NCI-H69 (cell line): ENCODE measurements at regions not wholly inside any gene's neighbourhood (a gene's known extent, or its start where the extent isn't known, plus 50 kb on each side); places are given as distances from the start of the nearest gene placed in this dataset.

ENCODE experiments used
- DNase-seq: peaks from one replicate; lab custom pipeline; 2025; lab: John Stamatoyannopoulos, UW

- no peak for DNase-seq
Measured at GRCh38 chr6:21997119-21998037, 299.5 kb downstream of the PRL start.

- DNase-seq, result peak; percentile 54
Measured at GRCh38 chr6:21998582-21998981, 298.3 kb downstream of the PRL start.

DNA sequence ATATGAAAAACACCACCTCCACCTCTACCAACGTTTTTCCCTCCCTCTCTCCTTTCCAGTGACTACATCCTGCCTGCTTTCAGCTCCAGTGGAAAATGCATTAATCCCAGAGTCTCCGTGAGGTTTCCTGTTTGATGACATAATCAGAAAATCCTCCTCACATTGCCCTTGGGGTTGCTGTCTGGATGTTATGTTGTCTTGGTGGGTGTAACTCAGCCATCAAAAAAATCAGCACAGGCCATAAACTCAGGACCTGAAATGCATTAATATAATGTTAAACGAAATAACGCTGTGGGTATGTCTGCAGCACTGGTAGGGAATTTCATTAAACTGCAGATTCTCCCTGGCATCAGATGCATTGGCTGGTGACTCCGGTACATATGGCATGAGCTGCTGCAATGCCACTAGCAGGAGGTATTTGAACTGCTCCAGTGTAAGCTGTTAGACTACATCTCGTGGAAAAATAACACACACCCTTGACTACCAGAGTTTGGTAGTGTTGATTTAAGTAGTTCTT is 297.8 kb downstream of the PRL start:
- peak; percentile 78 for DNase-seq

- DNase-seq, result no peak
Measured at GRCh38 chr6:21999741-22000140, 297.1 kb downstream of the PRL start.

GRCh38 chr6:22001396-22002027 is 295.3 kb downstream of the PRL start:
- no peak for DNase-seq

DNA sequence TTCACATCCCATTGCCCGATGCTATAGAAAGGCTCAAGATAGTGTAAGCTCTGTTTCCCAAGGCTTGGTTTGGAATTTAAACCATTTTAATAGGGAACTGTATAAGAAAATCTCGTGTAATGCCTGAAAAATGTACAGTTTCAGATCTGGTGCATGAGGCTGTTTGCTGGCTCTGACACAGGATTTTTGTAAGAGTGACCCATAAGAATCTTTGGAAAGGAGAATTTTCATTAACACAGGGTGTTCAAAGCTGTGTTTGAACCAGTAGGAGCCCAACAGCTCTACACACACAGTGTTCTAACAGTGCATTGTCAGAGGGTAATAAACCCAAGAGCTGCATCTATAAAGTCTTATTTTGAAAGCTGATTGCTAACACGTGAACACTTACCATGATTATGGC is 293.5 kb downstream of the PRL start:
- DNase-seq, result no peak

GRCh38 chr6:22006795-22007194 is 290.0 kb downstream of the PRL start:
- DNase-seq, result no peak

DNA sequence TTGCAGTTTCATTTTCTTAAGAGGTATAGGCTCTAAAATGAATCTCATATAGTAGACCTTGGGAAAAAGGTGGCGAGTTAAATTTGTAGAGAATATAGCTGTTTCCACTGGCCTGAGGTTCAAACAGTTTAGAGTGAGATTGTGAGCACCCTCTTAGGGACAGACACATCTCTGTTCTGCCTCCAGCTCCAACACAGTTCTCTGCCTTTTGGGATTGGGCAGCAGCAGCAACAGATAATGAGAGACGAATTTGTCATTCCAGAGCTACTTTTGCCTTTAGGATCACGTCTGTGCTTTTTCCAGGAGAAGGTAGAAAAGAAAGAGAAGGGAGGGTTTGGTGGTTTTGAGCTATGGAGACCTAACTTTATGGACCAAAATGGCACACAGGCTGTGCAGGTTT is 289.4 kb downstream of the PRL start:
- no peak for DNase-seq

DNA sequence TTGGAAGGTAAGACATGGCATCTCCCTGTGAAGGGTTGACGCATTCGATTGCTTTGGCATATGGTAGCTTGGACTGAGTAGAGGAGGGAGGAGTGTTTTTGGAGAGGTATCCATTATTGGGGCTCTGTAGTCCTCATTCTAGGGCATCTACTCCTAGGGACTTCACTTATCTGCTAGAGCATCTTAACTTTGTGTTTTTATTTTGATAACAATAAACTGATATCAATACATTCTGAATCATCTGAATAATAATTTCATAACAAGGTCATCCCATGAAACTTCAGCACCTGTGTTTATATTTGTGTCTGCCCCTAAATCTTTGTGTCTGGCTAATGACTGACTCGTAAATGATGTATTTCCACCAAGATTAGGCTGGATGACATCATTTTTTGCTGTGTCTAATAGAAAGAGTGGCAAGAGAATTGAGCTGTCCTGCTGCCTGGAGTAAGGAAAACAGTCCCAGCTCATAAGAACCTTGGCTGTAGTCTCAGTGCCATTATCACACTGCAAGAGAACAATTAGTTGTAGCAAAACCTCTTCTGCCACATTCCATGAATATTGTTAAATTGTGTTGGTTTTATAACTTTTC is 288.5 kb downstream of the PRL start:
- DNase-seq, result no peak

DNA sequence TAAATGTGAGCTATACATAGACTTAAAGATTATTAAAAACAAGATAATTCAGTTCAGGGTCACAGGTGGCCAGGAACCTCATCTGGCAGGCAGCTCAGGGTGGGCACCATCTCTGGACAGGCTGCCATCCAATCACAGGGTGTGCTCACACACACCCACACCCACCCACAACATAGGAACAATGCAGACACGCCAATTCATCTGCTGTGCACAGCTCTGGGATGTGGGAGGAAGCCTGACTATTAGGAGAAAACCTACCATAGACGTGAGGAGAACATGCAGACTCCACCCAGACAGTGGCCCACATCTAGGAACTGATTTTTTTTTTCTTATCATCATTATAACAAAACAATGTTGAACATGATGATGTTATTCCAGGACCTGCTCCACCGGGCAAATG is 286.7 kb downstream of the PRL start:
- no peak for DNase-seq

GRCh38 chr6:22015216-22015615 is 281.6 kb downstream of the PRL start:
- no peak for DNase-seq

DNA sequence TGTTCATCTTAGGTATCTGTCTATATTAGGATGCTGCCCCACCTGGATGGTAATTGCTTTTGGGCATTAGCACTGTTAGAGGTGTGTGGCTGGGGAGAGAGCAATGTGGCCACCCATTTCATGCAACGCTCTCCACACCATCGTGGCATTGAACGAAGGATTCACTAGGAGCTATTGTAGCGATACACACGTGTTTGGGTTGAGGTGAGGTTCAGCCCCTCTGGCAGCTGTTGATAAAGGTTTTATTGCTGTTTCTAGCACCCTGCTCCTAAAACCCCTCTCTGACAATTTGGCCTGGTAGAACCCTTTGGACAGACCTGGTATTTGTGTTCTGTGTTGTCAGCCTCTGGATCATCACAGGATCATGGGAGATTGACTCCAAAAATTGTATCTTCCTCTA is 280.9 kb downstream of the PRL start:
- no peak for DNase-seq

- DNase-seq, result no peak
Measured at GRCh38 chr6:22017272-22017671, 279.6 kb downstream of the PRL start.

GRCh38 chr6:22017766-22018165 is 279.1 kb downstream of the PRL start:
- DNase-seq, result no peak

DNA sequence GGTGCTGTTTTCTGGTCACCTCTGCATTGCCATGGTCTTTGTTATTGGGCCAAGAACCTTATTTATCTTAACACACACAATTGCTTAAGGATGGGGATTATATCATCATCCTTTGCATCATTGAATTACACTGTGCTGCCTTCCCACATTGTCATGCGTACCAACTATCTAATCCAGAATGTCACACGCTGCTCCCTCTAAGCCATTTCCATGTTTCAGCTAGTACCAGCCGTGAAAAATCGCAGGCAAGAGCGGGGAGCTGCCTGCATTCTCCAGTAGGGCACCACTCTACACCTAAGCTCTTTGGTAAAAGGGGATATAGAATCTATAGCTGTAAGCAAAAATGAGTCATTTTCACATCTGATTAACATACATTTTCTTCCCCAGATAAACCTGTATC is 277.0 kb downstream of the PRL start:
- DNase-seq, result no peak

DNA sequence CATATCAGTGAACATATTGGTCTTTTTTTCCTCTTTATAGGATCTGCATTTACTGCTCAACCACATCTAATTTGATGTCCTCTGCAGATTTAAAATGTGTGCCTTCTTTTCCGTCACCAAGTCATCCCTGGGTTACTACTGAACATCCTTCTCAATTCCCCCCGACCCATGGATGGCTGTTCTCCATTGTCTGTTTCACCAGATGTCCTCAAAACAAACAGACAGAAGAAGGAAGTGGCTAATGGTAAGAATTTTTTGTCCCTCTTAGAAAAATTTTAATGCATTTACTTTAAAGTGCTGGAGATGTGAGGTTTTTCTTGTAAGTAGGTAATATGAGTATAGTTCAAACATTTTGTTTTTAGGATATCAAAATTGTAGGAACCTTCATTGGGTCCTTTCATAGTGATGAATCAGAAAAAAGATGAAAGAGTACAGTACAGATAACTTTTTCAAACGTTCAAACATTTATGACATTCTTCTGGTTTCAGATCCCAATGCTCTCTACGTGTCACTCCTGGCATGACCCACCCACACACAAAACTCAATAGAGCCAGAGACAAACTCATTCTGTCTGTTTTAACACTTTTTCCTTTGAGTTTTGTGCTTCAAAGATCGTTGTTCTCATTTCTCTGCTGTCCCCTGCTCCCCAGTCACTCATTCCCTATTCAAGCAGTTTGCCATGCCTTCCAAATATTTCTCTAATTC is 276.4 kb downstream of the PRL start:
- no peak for DNase-seq

DNA sequence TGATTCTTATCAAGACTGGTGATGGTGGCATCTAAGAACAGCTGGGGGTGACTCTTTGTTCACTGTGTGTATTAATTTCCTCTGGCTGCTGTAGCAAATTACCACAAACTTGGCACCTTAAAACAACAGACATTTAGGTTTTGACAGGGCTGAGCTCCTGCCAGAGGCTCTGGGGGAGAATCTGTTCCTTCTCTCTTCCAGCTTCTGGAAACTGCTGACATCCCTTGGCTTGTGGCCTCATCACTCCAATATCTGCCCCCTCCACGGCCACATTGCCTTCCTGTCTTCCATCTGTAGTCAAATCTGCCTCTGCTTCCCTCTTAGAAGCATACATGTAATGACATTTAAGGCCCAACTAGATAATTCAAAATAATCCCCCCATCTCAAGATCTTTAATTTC is 274.9 kb downstream of the PRL start:
- DNase-seq, result no peak

DNA sequence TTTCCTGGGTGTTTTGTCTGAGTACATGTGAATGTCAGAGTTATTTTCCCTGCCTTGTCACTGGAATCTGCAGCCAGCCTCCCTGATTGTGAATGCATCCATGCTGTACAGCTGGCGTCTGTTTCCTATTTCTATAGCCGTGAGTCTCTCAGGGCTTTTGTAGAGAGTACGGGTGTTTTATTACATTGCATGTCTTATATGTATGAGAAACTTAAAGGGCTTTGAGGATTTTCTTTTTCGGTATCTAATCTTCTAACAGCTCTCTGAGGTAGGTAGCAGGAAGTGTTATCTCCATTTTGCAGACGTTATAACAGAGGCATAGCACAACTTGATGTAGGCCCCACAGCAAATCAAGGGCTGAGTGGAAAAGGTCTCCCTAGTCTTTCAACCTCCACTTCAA is 272.9 kb downstream of the PRL start:
- no peak for DNase-seq

GRCh38 chr6:22024973-22025467 is 271.8 kb downstream of the PRL start:
- DNase-seq, result no peak

DNA sequence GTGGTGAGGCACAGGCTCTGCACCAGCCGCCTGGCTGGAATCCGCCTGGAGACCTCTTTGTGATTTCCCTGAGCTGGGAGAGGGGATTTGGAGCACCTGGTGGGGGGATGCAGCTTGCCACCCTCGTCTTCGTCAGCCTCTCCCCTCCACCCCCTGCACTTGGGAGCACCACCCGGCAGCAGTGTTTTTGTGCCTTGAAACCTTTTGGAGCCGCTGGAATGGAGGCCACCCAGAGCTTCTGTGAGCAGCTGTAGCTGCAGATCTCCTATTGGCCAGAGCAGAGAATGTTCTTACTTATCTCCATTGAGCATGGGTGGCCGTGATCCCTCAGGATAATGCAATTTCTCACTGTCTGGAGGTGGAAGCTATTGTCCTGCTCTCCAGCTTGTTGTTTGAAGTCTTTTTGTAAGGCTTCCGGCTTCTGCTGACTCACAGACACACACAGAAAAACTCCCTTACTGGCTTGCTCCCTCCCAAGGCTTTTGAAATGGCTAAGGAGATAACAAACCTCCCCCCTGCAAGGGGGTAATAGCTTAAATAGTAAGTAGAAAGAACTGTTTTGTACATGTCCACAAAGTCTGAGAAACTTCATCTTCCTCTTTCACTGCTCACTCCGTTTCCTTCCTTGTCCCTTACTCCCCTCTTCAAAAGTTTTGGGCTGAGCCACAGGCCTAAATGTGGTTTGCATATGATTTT is 271.2 kb downstream of the PRL start:
- DNase-seq, result peak; percentile 74

GRCh38 chr6:22026164-22026678 is 270.6 kb downstream of the PRL start:
- DNase-seq, result peak; percentile 70
